Kidney (tissue), 13 donors: ENCODE measurements at regions not wholly inside any gene's neighbourhood (a gene's known extent, or its start where the extent isn't known, plus 50 kb on each side); places are given as distances from the start of the nearest gene placed in this dataset.

ENCODE experiments used
- DNase-seq, 5 donors: peaks; one replicate each; pipeline ENCODE4 v3.0.0-alpha.2; 2013 to 2020
- FAIRE-seq: peaks from 2 replicates; lab custom pipeline; 2012; peaks lifted over from hg19 to GRCh38; lab: Jason Lieb, UNC
- H3K27ac ChIP-seq, 2 donors: one replicate each; pipeline ENCODE4 v1.7.0; 2013; ENCODE audit warnings: low read depth in 2 of 2, low read length in 2 of 2, inconsistent platforms in 1 of 2
- H3K27me3 ChIP-seq: one replicate; pipeline ENCODE4 v1.7.1; 2013; ENCODE audit warnings: low read length, inconsistent platforms; ENCODE audit not compliant: control insufficient read depth, insufficient read depth
- H3K36me3 ChIP-seq, 3 donors: one replicate each; pipeline versions ENCODE4 v1.7.0 to v1.7.1; 2013; ENCODE audit warnings: low read length in 3 of 3, control low read depth in 1 of 3, inconsistent platforms in 1 of 3; ENCODE audit not compliant: insufficient read depth in 3 of 3, control insufficient read depth in 2 of 3
- H3K4me1 ChIP-seq, 3 donors: one replicate each; pipeline versions ENCODE4 v1.7.0 to v1.7.1; 2013; ENCODE audit warnings: low read length in 3 of 3, inconsistent platforms in 1 of 3, low read depth in 1 of 3; ENCODE audit not compliant: control insufficient read depth in 2 of 3, insufficient read depth in 2 of 3
- H3K4me3 ChIP-seq, 3 donors: one replicate each; pipeline versions ENCODE4 v1.7.0 to v1.8.1; 2013; ENCODE audit warnings: low read length in 3 of 3, control low read depth in 1 of 3, inconsistent platforms in 1 of 3
- H3K9ac ChIP-seq, 3 donors: one replicate each; pipeline versions ENCODE4 v1.7.0 to v1.7.1; 2013; ENCODE audit warnings: low read length in 3 of 3, control low read depth in 1 of 3, inconsistent platforms in 1 of 3
- H3K9me3 ChIP-seq, 3 donors: one replicate each; pipeline versions ENCODE4 v1.7.0 to v1.7.1; 2013; ENCODE audit warnings: low read length in 3 of 3, control low read depth in 1 of 3, inconsistent platforms in 1 of 3; ENCODE audit not compliant: control insufficient read depth in 2 of 3, insufficient read depth in 1 of 3
- intact Hi-C: fragments of 100-400 bp; cut with DNase I; formaldehyde crosslinking; loops from one replicate; pipeline ENCODE4 v1.11.1; 2022
- TF ChIP-seq, protein P1 (sequence below): IDR thresholded peaks from 3 replicates; pipeline ENCODE4 v1.5.1; 2012; ENCODE audit warnings: mild to moderate bottlenecking, moderate library complexity, borderline replicate concordance; ENCODE audit not compliant: insufficient read depth; ENCODE audit errors: extremely low read depth
- donor health status: control.
- donor health status: control.
- donor health status: control.
- donor health status: control.
- donor health status: control.
- donor health status: DM: yes; HTN: yes; CAD: no.
- donor health status: Normal renal cell carcinoma (clear cell type).

GRCh38 chr14:23789696-23790095, 153.5 kb downstream of the DHRS2 start:
- Histone ChIP-seq H3K9ac (no peak overlapping the region), H3K4me3 (no peak overlapping the region), H3K36me3 (no peaks in the 10 kb centered on the region), H3K27ac (no peak overlapping the region), H3K27me3 (no peaks in the 10 kb centered on the region), H3K9me3 (no peaks in the 10 kb centered on the region), H3K4me1 (no peaks in the 10 kb centered on the region)
- no peak for FAIRE-seq
- TF ChIP-seq, protein P1, sequence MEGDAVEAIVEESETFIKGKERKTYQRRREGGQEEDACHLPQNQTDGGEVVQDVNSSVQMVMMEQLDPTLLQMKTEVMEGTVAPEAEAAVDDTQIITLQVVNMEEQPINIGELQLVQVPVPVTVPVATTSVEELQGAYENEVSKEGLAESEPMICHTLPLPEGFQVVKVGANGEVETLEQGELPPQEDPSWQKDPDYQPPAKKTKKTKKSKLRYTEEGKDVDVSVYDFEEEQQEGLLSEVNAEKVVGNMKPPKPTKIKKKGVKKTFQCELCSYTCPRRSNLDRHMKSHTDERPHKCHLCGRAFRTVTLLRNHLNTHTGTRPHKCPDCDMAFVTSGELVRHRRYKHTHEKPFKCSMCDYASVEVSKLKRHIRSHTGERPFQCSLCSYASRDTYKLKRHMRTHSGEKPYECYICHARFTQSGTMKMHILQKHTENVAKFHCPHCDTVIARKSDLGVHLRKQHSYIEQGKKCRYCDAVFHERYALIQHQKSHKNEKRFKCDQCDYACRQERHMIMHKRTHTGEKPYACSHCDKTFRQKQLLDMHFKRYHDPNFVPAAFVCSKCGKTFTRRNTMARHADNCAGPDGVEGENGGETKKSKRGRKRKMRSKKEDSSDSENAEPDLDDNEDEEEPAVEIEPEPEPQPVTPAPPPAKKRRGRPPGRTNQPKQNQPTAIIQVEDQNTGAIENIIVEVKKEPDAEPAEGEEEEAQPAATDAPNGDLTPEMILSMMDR = no peak
- no peak for DNase-seq
- intact Hi-C loops = no loop called here

GRCh38 chr14:23793532-23793931, 157.4 kb downstream of the DHRS2 start:
- DNase-seq (no peak), FAIRE-seq (no peak)
- H3K27me3 ChIP-seq = no peaks in the 10 kb centered on the region
- no peak overlapping the region for H3K9ac ChIP-seq
- H3K4me3 ChIP-seq = no peak overlapping the region
- TF ChIP-seq, protein P1 = no peak
- intact Hi-C loops = no loop called here
- H3K36me3 ChIP-seq = no peaks in the 10 kb centered on the region
- H3K27ac ChIP-seq = no peak overlapping the region
- no peaks in the 10 kb centered on the region for H3K9me3 ChIP-seq
- no peaks in the 10 kb centered on the region for H3K4me1 ChIP-seq

DNA sequence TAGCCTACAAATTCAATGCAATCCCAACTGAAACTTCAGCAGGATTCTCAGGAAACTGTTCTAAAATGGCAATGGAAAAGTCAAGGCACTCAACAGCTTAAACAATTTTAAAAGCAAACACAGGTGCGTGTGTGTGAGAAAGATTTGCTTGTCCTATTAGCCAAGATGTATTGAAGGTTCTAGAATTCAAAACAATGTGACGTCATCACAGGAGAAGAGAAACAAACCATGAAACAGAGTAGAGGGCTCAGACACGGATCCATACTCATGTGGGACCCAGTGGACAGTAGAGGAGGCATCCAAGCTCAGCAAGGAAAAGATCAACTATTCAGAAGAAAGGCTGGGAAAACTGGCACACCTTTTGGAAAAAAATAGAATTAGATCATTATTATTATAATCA, 152.8 kb upstream of the DHRS4 start:
- Histone ChIP-seq H3K9ac (no peak overlapping the region), H3K27ac (no peak overlapping the region), H3K27me3 (no peaks in the 10 kb centered on the region), H3K36me3 (no peaks in the 10 kb centered on the region), H3K9me3 (peaks cover 0 to 7% (median 0%) of the 10 kb centered on the region in 3 donors), H3K4me3 (no peak overlapping the region), H3K4me1 (no peaks in the 10 kb centered on the region)
- intact Hi-C loops = no loop called here
- FAIRE-seq (no peak), DNase-seq (no peak)
- TF ChIP-seq, protein P1 = no peak

DNA sequence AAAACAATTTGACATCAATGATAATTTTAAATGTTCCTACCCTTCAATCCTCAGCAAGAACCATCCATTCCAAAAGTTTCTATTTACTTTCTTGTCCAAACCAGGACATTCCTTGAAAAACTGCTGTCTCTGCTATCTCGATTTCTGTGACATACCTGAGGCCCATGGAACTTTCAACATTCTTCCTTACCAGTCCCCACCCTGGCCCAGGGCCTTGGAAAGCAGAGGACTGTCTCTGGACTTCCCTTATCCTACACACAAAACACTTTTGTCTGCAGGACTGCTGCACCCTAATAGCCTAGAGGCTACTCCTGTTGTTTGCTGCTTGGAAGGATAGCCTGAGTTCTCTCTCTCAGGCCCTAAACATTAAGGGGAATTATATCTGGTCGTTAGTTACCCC, 151.8 kb upstream of the DHRS4 start:
- Histone ChIP-seq H3K36me3 (no peaks in the 10 kb centered on the region), H3K4me1 (no peaks in the 10 kb centered on the region), H3K4me3 (no peak overlapping the region), H3K9me3 (peaks cover 0 to 9% (median 0%) of the 10 kb centered on the region in 3 donors), H3K27ac (no peak overlapping the region), H3K27me3 (no peaks in the 10 kb centered on the region), H3K9ac (no peak overlapping the region)
- intact Hi-C loops = no loop called here
- no peak for FAIRE-seq
- TF ChIP-seq, protein P1 = no peak
- DNase-seq = no peak
